Large intestine (tissue), 3 donors: ENCODE measurements at regions not wholly inside any gene's neighbourhood (a gene's known extent, or its start where the extent isn't known, plus 50 kb on each side); places are given as distances from the start of the nearest gene placed in this dataset.

Source experiments
- DNase-seq, 2 donors: peaks; one replicate each; pipeline versions ENCODE4 v3.0.0 to v3.0.0-alpha.2; 2013
- H3K27ac ChIP-seq: one replicate; pipeline ENCODE4 v1.5.1; 2013; ENCODE audit warnings: low read length
- H3K27me3 ChIP-seq: 2 replicates; pipeline ENCODE4 v1.6.1; 2013; ENCODE audit warnings: low read length; ENCODE audit not compliant: control insufficient read depth, insufficient read depth
- H3K36me3 ChIP-seq: 2 replicates; pipeline ENCODE4 v1.6.1; 2013; ENCODE audit warnings: low read length; ENCODE audit not compliant: control insufficient read depth, insufficient read depth
- H3K4me1 ChIP-seq: one replicate; pipeline ENCODE4 v1.6.1; 2013; ENCODE audit warnings: low read length; ENCODE audit not compliant: control insufficient read depth, insufficient read depth
- H3K4me3 ChIP-seq: one replicate; pipeline ENCODE4 v1.5.1; 2013; ENCODE audit warnings: low read length
- H3K9me3 ChIP-seq: one replicate; pipeline ENCODE4 v1.6.1; 2013; ENCODE audit warnings: mild to moderate bottlenecking, low read depth, low read length, moderate library complexity; ENCODE audit not compliant: control insufficient read depth
- WGBS: methylation state at CpG from one replicate; pipeline ENCODE4 v1.1.5; 2013; ENCODE audit warnings: low lambda C conversion rate; ENCODE audit not compliant: insufficient coverage; 5-methylcytosine and 5-hydroxymethylcytosine counted together

GRCh38 chr2:20523799-20524187, 76.9 kb downstream of the RHOB start:
- Histone ChIP-seq H3K27me3 (no peaks in the 10 kb centered on the region), H3K4me3 (no peak overlapping the region), H3K27ac (no peak overlapping the region), H3K4me1 (no peaks in the 10 kb centered on the region), H3K36me3 (no peaks in the 10 kb centered on the region), H3K9me3 (no peaks in the 10 kb centered on the region)
- no peak for DNase-seq
- no CpG with 5 or more reads among the region's 5 CpGs for WGBS

- Histone ChIP-seq H3K4me1 (no peaks in the 10 kb centered on the region), H3K27me3 (no peaks in the 10 kb centered on the region), H3K36me3 (no peaks in the 10 kb centered on the region), H3K4me3 (no peak overlapping the region), H3K27ac (no peak overlapping the region), H3K9me3 (no peaks in the 10 kb centered on the region)
- WGBS: no CpG with 5 or more reads among the region's 16 CpGs
- no peak for DNase-seq
Observed at GRCh38 chr2:20524412-20525040, 77.7 kb downstream of the RHOB start.

- Histone ChIP-seq H3K27me3 (no peaks in the 10 kb centered on the region), H3K9me3 (no peaks in the 10 kb centered on the region), H3K4me1 (no peaks in the 10 kb centered on the region), H3K27ac (no peak overlapping the region), H3K4me3 (no peak overlapping the region), H3K36me3 (no peaks in the 10 kb centered on the region)
- DNase-seq: peak in 1 of 2 donors; percentile 43
- WGBS: no CpG with 5 or more reads among the region's 17 CpGs
Observed at GRCh38 chr2:20525041-20526035, 78.5 kb downstream of the RHOB start.

GRCh38 chr2:20526160-20526559, 79.3 kb downstream of the RHOB start:
- H3K27me3 ChIP-seq: no peaks in the 10 kb centered on the region
- no peaks in the 10 kb centered on the region for H3K9me3 ChIP-seq
- no peak overlapping the region for H3K27ac ChIP-seq
- DNase-seq: no peak
- H3K4me3 ChIP-seq: no peak overlapping the region
- WGBS: 76% methylated on average over 2 of the region's 3 CpGs
- H3K4me1 ChIP-seq: no peaks in the 10 kb centered on the region
- no peaks in the 10 kb centered on the region for H3K36me3 ChIP-seq

- no peaks in the 10 kb centered on the region for H3K27me3 ChIP-seq
- no peak overlapping the region for H3K27ac ChIP-seq
- DNase-seq: no peak
- H3K4me3 ChIP-seq: no peak overlapping the region
- no peaks in the 10 kb centered on the region for H3K9me3 ChIP-seq
- no peaks in the 10 kb centered on the region for H3K4me1 ChIP-seq
- no peaks in the 10 kb centered on the region for H3K36me3 ChIP-seq
- no CpG with 5 or more reads among the region's 5 CpGs for WGBS
Observed at GRCh38 chr2:20526708-20527107, 79.8 kb downstream of the RHOB start.

GRCh38 chr2:20528713-20529112, 81.8 kb downstream of the RHOB start:
- DNase-seq: no peak
- no peaks in the 10 kb centered on the region for H3K36me3 ChIP-seq
- H3K27me3 ChIP-seq: no peaks in the 10 kb centered on the region
- H3K9me3 ChIP-seq: no peaks in the 10 kb centered on the region
- no peak overlapping the region for H3K27ac ChIP-seq
- H3K4me3 ChIP-seq: no peak overlapping the region
- no CpG with 5 or more reads among the region's 2 CpGs for WGBS
- H3K4me1 ChIP-seq: no peaks in the 10 kb centered on the region

- H3K27ac ChIP-seq: no peak overlapping the region
- H3K9me3 ChIP-seq: no peaks in the 10 kb centered on the region
- no peak overlapping the region for H3K4me3 ChIP-seq
- H3K36me3 ChIP-seq: no peaks in the 10 kb centered on the region
- WGBS: no CpG with 5 or more reads among the region's 6 CpGs
- DNase-seq: no peak
- H3K27me3 ChIP-seq: no peaks in the 10 kb centered on the region
- no peaks in the 10 kb centered on the region for H3K4me1 ChIP-seq
Observed at GRCh38 chr2:20530520-20530919, 83.6 kb downstream of the RHOB start.

GRCh38 chr2:20531633-20532262, 84.9 kb downstream of the RHOB start:
- Histone ChIP-seq H3K4me1 (peaks cover 2% of the 10 kb centered on the region), H3K27ac (no peak overlapping the region), H3K36me3 (no peaks in the 10 kb centered on the region), H3K4me3 (no peak overlapping the region), H3K27me3 (no peaks in the 10 kb centered on the region), H3K9me3 (no peaks in the 10 kb centered on the region)
- no CpG with 5 or more reads among the region's 8 CpGs for WGBS
- no peak for DNase-seq

GRCh38 chr2:20532634-20533437, 86.0 kb downstream of the RHOB start:
- WGBS: no CpG with 5 or more reads among the region's 17 CpGs
- no peak overlapping the region for H3K27ac ChIP-seq
- no peaks in the 10 kb centered on the region for H3K27me3 ChIP-seq
- peaks cover 13% of the 10 kb centered on the region for H3K4me1 ChIP-seq
- no peaks in the 10 kb centered on the region for H3K9me3 ChIP-seq
- no peaks in the 10 kb centered on the region for H3K36me3 ChIP-seq
- DNase-seq: no peak
- H3K4me3 ChIP-seq: no peak overlapping the region
